B cell (primary cell): ENCODE measurements at regions not wholly inside any gene's neighbourhood (a gene's known extent, or its start where the extent isn't known, plus 50 kb on each side); places are given as distances from the start of the nearest gene placed in this dataset.

Experiments
- EZH2 ChIP-seq: IDR thresholded peaks from 2 replicates; pipeline ENCODE4 v1.6.1; 2012; ENCODE audit warnings: borderline replicate concordance, low read depth, mild to moderate bottlenecking, moderate library complexity, low read length; ENCODE audit not compliant: insufficient read depth, poor library complexity, severe bottlenecking
- TF ChIP-seq, protein P1 (sequence below): fragments of 200-600 bp; IDR thresholded peaks from one replicate; pipeline ENCODE4 v1.8.0; 2022; ENCODE audit warnings: antibody characterized with exemption, mild to moderate bottlenecking

GRCh38 chr2:34997779-34998178 is 1357.8 kb upstream of the CRIM1 start:
- TF ChIP-seq, protein P1, sequence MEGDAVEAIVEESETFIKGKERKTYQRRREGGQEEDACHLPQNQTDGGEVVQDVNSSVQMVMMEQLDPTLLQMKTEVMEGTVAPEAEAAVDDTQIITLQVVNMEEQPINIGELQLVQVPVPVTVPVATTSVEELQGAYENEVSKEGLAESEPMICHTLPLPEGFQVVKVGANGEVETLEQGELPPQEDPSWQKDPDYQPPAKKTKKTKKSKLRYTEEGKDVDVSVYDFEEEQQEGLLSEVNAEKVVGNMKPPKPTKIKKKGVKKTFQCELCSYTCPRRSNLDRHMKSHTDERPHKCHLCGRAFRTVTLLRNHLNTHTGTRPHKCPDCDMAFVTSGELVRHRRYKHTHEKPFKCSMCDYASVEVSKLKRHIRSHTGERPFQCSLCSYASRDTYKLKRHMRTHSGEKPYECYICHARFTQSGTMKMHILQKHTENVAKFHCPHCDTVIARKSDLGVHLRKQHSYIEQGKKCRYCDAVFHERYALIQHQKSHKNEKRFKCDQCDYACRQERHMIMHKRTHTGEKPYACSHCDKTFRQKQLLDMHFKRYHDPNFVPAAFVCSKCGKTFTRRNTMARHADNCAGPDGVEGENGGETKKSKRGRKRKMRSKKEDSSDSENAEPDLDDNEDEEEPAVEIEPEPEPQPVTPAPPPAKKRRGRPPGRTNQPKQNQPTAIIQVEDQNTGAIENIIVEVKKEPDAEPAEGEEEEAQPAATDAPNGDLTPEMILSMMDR, result no peak
- TF ChIP-seq EZH2, result no peak
